NCI-H510A treated with DMSO at 0.1 percent for 48 hours (cell line): ENCODE measurements at regions not wholly inside any gene's neighbourhood (a gene's known extent, or its start where the extent isn't known, plus 50 kb on each side); places are given as distances from the start of the nearest gene placed in this dataset.
"Not testable (repeated sequence)": the region's sequence is repeated elsewhere in the genome, so short reads cannot be mapped to it uniquely, and the experiment has no call there.

Experiments
- DNase-seq: peaks from one replicate; lab custom pipeline; 2025; lab: John Stamatoyannopoulos, UW

- DNase-seq = peak; percentile 83
These were observed 208.4 kb downstream of the TPST1 start for GRCh38 chr7:66413379-66414114.

DNA sequence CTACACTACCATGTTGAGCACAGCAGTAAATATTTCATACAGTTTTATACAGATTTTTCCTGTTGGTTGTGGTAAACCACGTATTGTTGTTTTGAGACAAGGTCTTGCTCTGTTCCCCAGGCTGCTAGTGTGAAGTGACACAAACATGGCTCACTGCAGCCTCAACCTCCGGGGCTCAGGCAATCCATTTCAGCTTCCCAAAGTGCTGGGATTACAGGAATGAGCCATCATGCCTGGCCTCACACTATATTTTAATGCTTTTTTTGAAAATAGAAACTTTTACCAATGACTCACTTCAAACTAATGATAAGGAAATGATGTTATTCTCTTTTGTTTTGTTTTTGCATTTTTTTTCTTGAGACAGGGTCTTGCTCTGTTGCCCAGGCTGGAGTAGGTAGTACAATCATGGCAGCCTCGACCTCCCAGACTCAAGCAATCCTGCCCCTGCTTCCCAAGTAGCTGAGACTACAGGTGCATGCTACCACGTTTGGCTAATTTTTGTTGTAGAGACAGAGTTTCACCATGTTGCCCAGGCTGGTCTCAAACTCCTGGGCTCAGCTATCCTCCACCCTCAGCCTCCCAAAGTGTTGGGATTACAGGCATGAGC, 210.6 kb downstream of the TPST1 start:
- no peak for DNase-seq

- peak; percentile 19 for DNase-seq
These were observed 210.1 kb upstream of the KCTD7 start for GRCh38 chr7:66418537-66418936.

DNA sequence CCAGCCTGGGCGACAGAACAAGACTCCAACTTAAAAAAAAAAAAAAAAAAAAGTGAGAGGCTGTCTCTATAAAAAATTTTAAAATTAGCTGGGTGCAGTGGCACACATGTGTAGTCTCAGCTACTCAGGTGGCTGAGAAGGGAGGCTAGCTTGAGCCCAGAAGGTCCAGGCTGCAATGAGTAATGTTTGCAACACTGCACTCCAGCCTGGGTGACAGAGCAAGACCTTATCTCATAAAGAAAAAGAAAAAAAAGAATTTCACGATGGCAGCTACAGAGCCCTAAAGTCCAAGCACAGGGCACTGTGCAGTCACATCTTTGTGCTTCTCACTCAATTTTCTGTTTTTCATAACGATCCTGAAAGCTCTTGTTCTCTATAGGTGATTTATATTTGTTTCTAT, 209.5 kb upstream of the KCTD7 start:
- DNase-seq = no peak

GRCh38 chr7:66421830-66422475, 206.7 kb upstream of the KCTD7 start:
- no peak for DNase-seq

- DNase-seq = no peak
These were observed 205.0 kb upstream of the KCTD7 start for GRCh38 chr7:66423729-66424128.

GRCh38 chr7:66426332-66426731, 202.3 kb upstream of the KCTD7 start:
- DNase-seq = no peak

DNA sequence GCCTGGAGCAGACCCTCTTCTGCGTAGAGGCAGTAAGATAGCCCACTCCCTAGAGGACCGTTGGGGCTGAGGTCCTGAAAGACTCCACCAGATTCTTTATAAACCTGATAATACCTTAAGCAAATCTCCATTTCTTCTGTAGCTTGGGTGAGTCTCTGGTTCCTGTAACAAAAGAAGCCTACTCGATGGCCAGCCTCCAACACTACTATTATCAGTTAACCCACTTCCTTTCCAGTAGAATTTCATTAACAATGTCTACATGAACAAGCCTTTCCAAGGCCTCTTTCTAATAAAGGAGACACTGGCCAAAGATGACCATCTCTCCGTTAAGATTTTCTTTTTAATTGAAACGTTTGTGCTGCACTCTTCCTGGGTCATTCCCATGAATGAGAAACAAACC, 201.7 kb upstream of the KCTD7 start:
- no peak for DNase-seq

DNA sequence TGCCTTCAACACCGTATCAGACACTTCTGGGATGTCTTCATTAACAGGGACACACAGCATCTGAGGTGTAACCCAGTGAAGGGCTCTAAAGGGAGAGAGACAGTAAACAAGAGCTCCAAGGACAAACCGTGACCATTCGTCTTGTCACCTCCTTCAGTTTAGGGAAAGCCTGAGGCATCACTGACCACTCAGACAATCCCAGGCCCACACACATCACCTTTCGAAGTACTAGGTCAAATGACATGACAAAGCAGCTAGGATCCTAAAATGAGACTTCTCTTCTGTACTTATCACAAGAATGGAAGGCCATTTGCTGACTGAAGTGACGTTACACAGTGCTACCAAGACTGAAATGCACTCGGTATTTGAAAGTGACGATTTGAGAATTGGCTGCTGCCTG, 200.7 kb upstream of the KCTD7 start:
- DNase-seq = no peak

- no peak for DNase-seq
These were observed 199.1 kb upstream of the KCTD7 start for GRCh38 chr7:66429498-66430163.

- no peak for DNase-seq
These were observed 198.5 kb upstream of the KCTD7 start for GRCh38 chr7:66430164-66430545.

DNA sequence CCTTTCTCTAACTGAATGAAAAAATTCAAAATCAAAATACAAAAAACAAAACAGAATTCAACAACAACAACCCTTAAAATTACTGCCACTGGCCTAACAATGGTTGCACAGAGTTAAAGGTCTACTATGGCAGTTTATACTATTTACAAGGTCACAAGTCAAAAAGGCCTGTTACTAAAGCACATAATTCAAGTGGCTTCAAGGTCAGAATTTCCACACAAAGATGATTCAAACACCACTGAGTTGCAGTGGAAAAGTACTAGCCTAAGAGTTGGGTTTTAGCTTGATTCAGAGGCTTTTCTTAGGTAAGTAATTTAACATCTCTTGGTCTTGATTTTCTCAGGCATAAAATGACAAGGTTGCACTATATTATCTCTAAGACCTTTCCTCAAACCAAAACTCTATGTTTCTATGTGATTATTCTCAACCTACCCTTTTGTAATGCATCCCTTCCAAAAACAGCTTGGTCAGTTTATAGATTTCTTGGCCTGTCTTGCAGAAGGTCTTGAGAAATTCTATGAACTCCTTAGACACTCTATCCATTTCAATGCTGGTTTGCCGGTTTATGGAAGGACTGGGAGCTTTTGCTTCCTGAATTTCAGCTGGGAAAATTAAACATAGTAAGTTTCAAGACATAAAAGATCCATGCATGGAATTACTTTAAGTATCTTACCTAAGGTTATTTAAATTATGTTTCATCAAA, 189.8 kb upstream of the KCTD7 start:
- not testable (repeated sequence) for DNase-seq

- no peak for DNase-seq
These were observed 186.3 kb upstream of the KCTD7 start for GRCh38 chr7:66442385-66442784.

- DNase-seq = no peak
These were observed 184.7 kb upstream of the KCTD7 start for GRCh38 chr7:66443946-66444345.

DNA sequence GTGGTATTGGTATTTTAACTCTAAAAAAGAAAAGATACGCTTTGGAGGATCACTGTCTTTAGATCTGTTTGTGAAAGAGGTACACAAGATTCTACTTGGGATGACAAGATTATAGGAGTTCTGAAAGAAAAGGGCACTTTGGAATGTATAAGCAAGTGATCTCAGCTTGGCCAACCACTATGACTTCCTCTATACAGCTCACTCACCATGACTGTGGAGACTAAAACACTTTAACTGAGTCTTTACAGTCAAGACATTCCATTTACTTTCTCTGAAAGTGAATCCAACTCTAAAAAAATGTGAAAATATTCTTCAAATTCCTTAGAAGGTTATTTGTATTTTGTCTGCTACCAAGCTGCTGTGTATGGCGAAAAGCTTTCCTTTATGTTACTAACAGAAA, 181.7 kb upstream of the KCTD7 start:
- DNase-seq = not testable (repeated sequence)

GRCh38 chr7:66450814-66451213, 177.9 kb upstream of the KCTD7 start:
- DNase-seq = not testable (repeated sequence)

DNA sequence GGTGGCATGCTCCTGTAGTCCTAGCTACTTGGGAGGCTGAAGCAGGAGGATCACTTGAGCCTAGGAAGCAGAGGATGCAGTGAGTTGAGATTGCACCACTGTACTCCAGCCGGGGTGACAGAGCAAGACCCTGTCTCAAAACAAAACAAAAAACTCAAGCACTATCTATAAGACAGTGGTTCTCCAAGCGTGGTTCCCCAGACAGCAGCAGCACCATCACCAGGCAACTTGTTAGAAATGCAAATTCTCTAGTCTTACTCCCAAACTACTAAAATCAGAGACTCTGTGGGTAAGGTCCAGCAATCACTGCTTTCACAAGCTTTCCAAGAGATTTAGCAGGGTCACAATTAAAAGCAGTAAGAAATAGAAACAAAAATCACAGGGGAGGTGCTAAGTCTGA, 177.0 kb upstream of the KCTD7 start:
- not testable (repeated sequence) for DNase-seq

DNA sequence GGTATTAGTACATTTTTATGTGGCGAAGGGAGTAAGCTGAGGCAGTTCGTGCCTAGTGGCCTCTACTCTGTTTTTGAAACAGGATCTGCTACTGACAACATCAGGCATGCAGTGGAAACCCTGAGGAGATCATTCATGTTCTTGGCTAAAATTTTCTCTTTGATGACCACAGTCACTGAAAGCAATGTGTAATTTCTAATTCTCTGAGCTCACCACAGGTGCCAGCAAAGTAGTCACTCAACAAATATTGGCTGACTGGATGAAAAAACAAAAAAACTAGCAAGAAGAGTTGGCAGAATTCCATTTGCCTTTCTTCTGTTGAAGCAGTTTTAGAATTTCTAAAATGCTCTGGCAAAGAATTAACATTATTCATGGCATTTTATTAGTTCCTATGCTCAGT, 176.5 kb upstream of the KCTD7 start:
- no peak for DNase-seq

GRCh38 chr7:66453340-66453739, 175.3 kb upstream of the KCTD7 start:
- no peak for DNase-seq

DNA sequence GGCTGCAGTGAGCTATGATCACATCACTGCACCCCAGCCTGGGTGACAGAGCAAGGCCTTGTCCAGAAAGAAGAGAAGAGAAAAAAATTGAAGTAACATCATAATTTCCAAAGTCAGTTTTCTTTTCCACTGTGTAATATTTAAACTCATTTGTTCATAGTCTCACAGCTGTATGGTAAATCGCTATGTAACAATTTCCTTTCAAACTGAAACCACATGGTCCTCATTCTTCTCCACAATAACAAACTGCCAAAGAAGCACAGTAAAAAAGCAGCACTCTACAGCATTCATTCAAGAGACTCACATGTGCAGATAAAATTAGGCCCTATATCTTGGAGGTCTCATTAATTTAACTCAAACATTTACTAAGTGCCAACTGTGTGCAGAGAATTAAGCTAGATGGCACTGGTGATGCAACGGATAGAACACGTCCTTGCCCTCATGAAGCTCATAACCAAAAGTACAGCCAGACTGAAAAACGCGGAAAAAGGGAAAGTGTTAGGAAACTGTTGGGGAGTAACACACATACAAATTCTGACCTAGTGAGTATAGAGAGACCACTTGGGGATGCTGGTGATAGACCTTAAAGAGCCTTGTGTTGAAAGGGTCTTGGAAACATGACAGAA, 174.0 kb upstream of the KCTD7 start:
- DNase-seq = no peak

DNA sequence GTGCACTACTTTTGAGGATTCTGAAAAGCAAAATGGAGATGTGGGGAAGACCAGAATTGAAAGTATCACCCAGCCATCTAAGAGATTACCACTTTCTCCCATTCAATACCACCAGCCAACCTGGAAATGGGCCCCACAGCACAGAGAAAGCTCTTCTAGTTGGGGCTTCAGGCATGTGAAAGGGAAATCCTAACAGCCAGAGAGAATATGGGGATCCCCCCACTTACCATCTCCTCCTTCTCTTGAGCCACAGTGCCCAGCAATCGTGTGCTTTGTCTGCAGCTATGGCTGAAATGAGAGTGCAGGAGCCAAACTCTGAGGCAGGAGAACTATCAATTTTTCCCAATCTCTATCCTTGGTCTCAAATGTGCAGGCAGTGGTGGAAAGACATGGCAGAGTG, 173.2 kb upstream of the KCTD7 start:
- not testable (repeated sequence) for DNase-seq

DNA sequence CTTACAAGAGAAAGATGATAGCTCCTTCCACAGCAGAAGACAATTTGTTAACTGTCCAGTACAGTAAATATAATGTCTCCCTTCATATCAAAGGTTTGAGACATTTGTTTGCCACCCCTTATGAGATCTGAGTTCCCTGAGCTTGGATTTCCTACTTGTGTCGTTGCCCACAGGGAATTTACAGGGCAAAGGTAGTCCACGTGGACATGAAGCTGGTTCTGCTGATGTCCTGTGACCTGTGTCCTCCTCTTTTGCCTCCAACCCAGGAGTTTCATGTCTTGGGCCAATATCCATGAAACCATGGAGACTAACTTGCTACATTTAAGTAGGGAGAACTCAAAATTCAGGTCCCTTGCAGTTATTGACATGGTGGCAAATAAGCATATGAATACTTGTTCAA, 172.2 kb upstream of the KCTD7 start:
- DNase-seq = not testable (repeated sequence)
